ENCODE measurements at regions not wholly inside any gene's neighbourhood (a gene's known extent, or its start where the extent isn't known, plus 50 kb on each side); places are given as distances from the start of the nearest gene placed in this dataset.
A peak's percentile ranks its signal among the peaks of the same experiment; 100 is the strongest.

- 7 to 32% methylated on average over 8 to 58 of the region's 68 CpGs for WGBS, 2 donors
- no peaks in the 10 kb centered on the region for H3K9me3 ChIP-seq
- no peak overlapping the region for H3K4me3 ChIP-seq
- no peak overlapping the region for H3K27ac ChIP-seq
- no peak for DNase-seq
- no peaks in the 10 kb centered on the region for H3K27me3 ChIP-seq
- no peak for ATAC-seq
- H3K36me3 ChIP-seq (replicated peaks in 1 of 2; ENCODE audit: insufficient read depth in 1 of 2, low read depth in 2 of 2), result no peaks in the 10 kb centered on the region
- peaks cover 6% of the 10 kb centered on the region for H3K4me1 ChIP-seq
- TF ChIP-seq POLR2A (IDR thresholded peaks at IDR 0.05), result no peak
- TF ChIP-seq, protein P1, sequence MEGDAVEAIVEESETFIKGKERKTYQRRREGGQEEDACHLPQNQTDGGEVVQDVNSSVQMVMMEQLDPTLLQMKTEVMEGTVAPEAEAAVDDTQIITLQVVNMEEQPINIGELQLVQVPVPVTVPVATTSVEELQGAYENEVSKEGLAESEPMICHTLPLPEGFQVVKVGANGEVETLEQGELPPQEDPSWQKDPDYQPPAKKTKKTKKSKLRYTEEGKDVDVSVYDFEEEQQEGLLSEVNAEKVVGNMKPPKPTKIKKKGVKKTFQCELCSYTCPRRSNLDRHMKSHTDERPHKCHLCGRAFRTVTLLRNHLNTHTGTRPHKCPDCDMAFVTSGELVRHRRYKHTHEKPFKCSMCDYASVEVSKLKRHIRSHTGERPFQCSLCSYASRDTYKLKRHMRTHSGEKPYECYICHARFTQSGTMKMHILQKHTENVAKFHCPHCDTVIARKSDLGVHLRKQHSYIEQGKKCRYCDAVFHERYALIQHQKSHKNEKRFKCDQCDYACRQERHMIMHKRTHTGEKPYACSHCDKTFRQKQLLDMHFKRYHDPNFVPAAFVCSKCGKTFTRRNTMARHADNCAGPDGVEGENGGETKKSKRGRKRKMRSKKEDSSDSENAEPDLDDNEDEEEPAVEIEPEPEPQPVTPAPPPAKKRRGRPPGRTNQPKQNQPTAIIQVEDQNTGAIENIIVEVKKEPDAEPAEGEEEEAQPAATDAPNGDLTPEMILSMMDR (IDR thresholded peaks at IDR 0.05), result no peak
- intact Hi-C loops (cut with DNase I), result no loop called here
These were observed 107.8 kb downstream of the ENGASE start for GRCh38 chr17:79182176-79183042.

DNA sequence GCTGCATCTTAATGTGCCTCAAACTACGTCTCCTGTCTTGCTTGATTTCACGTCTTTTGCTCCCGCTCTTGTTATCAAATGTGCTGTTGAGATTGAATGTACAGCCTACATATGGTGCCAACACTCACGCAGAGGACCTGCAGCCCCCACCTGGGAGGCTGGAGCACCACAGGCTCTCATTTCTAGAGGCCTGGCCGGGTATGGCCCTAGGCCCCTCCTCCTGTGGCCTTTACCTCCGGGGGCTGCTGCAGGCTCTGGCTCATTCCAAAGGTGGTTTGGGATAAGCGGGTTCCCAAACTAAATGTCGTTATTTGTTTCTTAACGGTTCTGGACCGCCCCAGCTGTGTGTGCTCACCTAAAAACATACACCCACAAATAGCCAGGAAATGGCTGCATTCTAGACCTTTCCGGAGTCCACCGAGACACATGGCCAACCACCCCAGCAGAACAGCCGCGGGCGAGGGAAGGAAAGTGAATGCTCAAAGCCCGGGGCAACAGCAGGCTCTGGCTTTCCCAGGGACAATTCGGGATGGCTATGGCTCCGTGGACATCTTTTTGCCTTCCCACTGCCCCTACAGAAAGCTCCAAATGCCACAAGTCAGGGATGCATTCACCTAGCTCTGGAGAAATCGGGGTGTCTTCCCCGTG is 105.9 kb downstream of the ENGASE start:
- intact Hi-C loops (cut with DNase I), result no loop called here
- Histone ChIP-seq H3K4me3 (no peak overlapping the region), H3K36me3 (replicated peaks in 1 of 2; ENCODE audit: insufficient read depth in 1 of 2, low read depth in 2 of 2) (no peaks in the 10 kb centered on the region), H3K4me1 (peaks cover 12% of the 10 kb centered on the region), H3K9me3 (no peaks in the 10 kb centered on the region), H3K27me3 (no peaks in the 10 kb centered on the region), H3K27ac (no peak overlapping the region)
- no peak for DNase-seq
- no peak for ATAC-seq
- 54 to 62% methylated on average over 20 of the region's 20 CpGs for WGBS, 2 donors
- no peak for TF ChIP-seq POLR2A (IDR thresholded peaks at IDR 0.05)

DNA sequence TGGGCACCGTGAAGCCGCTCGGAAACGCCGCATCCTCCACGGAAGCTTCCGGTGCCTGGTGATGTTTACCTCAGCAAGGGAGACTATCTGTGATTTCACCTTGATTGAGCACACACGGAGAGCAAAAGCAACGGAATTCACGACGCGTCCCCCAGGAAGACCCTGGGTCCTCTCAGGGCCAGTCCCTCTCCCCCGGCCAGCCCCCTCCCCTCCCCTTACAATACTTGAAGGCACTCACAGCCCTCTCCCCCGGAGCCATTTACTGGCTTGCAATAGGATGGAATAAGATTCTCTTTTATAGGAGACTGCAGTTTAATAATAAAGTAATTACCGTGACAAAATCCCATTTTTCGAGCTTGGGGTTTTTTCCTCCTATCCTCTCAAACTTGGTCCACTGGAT is 104.7 kb downstream of the ENGASE start:
- no peak for TF ChIP-seq POLR2A (IDR thresholded peaks at IDR 0.05)
- TF ChIP-seq, protein P1 (IDR thresholded peaks at IDR 0.05), result no peak
- ATAC-seq, result no peak
- Histone ChIP-seq H3K27ac (no peak overlapping the region), H3K27me3 (no peaks in the 10 kb centered on the region), H3K4me1 (peaks cover 12% of the 10 kb centered on the region), H3K36me3 (replicated peaks in 1 of 2; ENCODE audit: insufficient read depth in 1 of 2, low read depth in 2 of 2) (no peaks in the 10 kb centered on the region), H3K4me3 (no peak overlapping the region), H3K9me3 (no peaks in the 10 kb centered on the region)
- DNase-seq, result no peak
- 64 to 73% methylated on average over 9 to 16 of the region's 16 CpGs for WGBS, 2 donors
- intact Hi-C loops (cut with DNase I), result no loop called here

DNA sequence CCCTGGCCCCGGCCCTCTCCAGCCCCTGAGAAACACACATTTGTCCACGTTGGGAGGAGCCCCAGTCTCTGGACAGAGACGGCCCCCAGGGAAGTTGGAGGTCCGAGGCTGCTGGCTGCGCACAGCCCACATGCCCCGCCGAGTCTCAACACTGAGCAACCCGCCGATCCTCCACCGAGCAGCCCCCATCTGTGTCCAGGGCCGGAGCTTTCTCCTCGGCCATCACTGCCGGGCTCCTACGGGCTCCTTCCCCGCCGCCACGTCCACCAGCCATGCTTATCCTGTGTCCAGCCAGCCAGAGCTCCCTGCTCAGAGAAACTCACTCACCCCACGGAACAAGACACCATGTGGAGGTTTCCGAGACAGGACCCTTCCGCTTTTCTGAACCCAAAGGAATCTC is 103.3 kb downstream of the ENGASE start:
- TF ChIP-seq, protein P1 (IDR thresholded peaks at IDR 0.05), result no peak
- intact Hi-C loops (cut with DNase I), result no loop called here
- Histone ChIP-seq H3K27me3 (no peaks in the 10 kb centered on the region), H3K9me3 (no peaks in the 10 kb centered on the region), H3K27ac (no peak overlapping the region), H3K36me3 (replicated peaks in 1 of 2; ENCODE audit: insufficient read depth in 1 of 2, low read depth in 2 of 2) (no peaks in the 10 kb centered on the region), H3K4me3 (no peak overlapping the region), H3K4me1 (peaks cover 7% of the 10 kb centered on the region)
- ATAC-seq (no peak), DNase-seq (no peak)
- 56 to 63% methylated on average over 15 to 20 of the region's 20 CpGs for WGBS, 2 donors

- intact Hi-C loops (cut with DNase I), result no loop called here
- DNase-seq (peak; percentile 26 to 65 (median 43)), ATAC-seq (no peak)
- H3K4me1 ChIP-seq, result peaks cover 7% of the 10 kb centered on the region
- 21 to 30% methylated on average over 17 to 20 of the region's 21 CpGs for WGBS, 2 donors
- no peak overlapping the region for H3K4me3 ChIP-seq
- no peaks in the 10 kb centered on the region for H3K36me3 ChIP-seq (replicated peaks in 1 of 2; ENCODE audit: insufficient read depth in 1 of 2, low read depth in 2 of 2)
- no peak for TF ChIP-seq POLR2A (IDR thresholded peaks at IDR 0.05)
- TF ChIP-seq, protein P1 (IDR thresholded peaks at IDR 0.05), result no peak
- H3K27ac ChIP-seq, result no peak overlapping the region
- no peaks in the 10 kb centered on the region for H3K9me3 ChIP-seq
- H3K27me3 ChIP-seq, result no peaks in the 10 kb centered on the region
These were observed 102.4 kb downstream of the ENGASE start for GRCh38 chr17:79176792-79177601.

Measured in body of pancreas (tissue), 4 donors.